Activated T-helper 1 cell treated with Interleukin-2 at 50 U/mL for 16 hours (primary cell): ENCODE measurements at regions not wholly inside any gene's neighbourhood (a gene's known extent, or its start where the extent isn't known, plus 50 kb on each side); places are given as distances from the start of the nearest gene placed in this dataset.

ENCODE experiments used
- DNase-seq: peaks from one replicate; pipeline ENCODE4 v3.0.0-alpha.2; 2020; ENCODE audit warnings: low read depth

GRCh38 chr11:45347348-45348082 lies 61.4 kb upstream of the SYT13 start:
- DNase-seq, result no peak

GRCh38 chr11:45345491-45345890 lies 59.4 kb upstream of the SYT13 start:
- DNase-seq, result no peak

- no peak for DNase-seq
Observed at GRCh38 chr11:45344028-45344427, 57.9 kb upstream of the SYT13 start.

- DNase-seq, result no peak
Observed at GRCh38 chr11:45343444-45343843, 57.3 kb upstream of the SYT13 start.

GRCh38 chr11:45341372-45341771 lies 55.2 kb upstream of the SYT13 start:
- no peak for DNase-seq

GRCh38 chr11:45339729-45340519 lies 53.8 kb upstream of the SYT13 start:
- DNase-seq, result peak; percentile 84

- no peak for DNase-seq
Observed at GRCh38 chr11:45337583-45338360, 51.6 kb upstream of the SYT13 start.

GRCh38 chr11:45336136-45336535 lies 50.0 kb upstream of the SYT13 start:
- no peak for DNase-seq
